Left lobe of liver (tissue), 2 donors: ENCODE measurements at regions not wholly inside any gene's neighbourhood (a gene's known extent, or its start where the extent isn't known, plus 50 kb on each side); places are given as distances from the start of the nearest gene placed in this dataset.

Experiments
- ATAC-seq: fragments of 200-7000 bp; cut with Tn5 transposase; one replicate; pipeline ENCODE4 v1.9.1; 2020; ENCODE audit warnings: mild to moderate bottlenecking, moderate library complexity
- DNase-seq: peaks from one replicate; pipeline ENCODE4 v3.0.0-alpha.2; 2020; ENCODE audit warnings: low spot score
- donor health status: DM: no; HTN: no; CAD: no; lungs with moderate emphysema.
- donor health status: DM: no; HTN: yes; CAD: no.

GRCh38 chr14:104499784-104500760 lies 79.5 kb upstream of the C14orf180 start:
- DNase-seq (no peak), ATAC-seq (no peak)

GRCh38 chr14:104502060-104502459 lies 77.5 kb upstream of the C14orf180 start:
- no peak for DNase-seq
- ATAC-seq = no peak

DNA sequence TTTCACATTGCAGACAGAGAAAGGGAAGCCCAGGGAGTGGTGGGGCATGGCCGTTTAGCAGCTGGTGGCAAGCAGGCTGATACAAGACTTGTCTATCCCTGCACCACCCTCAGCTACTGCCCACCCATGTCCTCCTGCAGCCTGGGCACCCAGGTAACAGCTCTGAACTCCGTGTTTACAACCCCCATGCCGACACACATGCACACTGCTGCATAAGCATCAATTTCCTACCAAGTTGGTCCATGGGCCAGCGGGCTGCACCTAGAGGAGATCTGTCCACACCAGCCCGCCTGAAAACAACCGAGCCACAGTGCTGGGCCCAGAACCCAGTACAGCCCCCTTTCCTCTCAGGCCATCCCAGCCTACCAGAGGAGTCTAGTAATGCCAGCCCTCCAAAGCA lies 75.9 kb upstream of the C14orf180 start:
- DNase-seq (no peak), ATAC-seq (no peak)

DNA sequence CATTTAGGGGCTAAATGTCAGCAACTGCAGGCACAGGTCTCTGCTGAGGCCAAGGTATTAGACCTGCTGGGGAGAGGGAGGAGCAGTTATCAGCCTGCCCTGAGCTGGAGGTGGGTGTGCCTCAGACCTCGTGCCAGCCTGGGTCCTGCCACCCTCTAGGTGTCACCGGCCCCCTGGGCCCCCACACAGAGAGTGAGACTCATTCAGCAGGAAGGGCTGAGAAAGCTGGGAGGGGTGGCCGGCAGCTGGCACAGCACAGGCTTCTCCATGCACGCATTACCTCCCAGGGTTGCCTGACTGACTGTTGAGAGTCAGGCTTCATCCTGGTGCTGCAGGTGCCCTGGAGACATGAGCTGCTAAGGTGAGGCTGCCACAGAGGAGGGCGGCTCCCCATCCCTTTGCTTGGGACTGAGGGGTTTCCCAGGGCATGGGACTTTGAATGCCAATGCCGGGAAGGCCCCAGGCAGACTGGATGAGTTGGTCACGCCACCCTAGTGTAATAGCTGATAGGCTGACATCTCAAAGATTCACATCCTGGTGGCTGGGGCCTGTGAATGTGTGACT lies 75.3 kb upstream of the C14orf180 start:
- DNase-seq (no peak), ATAC-seq (no peak)

GRCh38 chr14:104505085-104506074 lies 74.2 kb upstream of the C14orf180 start:
- DNase-seq = no peak
- no peak for ATAC-seq

DNA sequence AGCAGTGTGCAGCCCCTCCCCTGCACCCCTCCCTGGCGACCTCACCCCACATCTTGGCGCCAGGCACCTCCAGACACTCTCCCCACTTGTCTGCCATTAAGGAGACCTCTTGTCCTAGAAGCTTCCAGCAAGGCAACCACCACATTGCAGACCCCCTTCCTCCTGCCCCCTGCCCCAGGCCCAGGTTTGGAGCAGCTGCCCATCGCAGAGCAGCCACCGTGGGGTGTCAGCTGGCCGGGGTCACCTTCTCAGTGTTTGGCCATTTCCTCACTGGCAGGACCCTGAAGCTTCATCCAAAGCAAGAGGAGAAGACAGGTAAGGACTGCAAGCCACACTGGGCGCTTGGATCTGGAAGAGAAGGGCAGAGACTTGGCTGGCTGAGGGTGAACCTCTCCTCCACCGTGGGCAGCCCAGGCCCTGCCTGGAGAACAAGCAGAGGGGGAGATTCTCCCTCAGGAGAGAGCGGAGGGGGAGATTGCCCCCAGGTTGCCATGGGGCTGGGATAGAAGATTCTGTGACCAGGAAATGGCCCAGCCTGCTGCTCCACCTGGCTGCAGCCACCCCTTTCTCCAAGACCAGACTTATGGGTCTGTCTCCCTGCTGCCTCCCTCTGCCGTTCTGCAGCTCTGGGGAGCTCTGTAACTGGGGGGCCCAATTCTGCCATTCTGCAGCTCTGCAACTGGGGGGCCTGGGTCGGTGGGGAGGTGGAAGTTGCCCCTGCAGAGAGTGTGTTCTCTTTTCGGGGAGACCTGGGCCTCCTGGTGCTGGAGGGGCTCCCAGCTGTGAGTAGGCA lies 72.9 kb upstream of the C14orf180 start:
- DNase-seq (no peak), ATAC-seq (no peak)

- DNase-seq (no peak), ATAC-seq (no peak)
Measured at GRCh38 chr14:104507443-104507842, 72.1 kb upstream of the C14orf180 start.

DNA sequence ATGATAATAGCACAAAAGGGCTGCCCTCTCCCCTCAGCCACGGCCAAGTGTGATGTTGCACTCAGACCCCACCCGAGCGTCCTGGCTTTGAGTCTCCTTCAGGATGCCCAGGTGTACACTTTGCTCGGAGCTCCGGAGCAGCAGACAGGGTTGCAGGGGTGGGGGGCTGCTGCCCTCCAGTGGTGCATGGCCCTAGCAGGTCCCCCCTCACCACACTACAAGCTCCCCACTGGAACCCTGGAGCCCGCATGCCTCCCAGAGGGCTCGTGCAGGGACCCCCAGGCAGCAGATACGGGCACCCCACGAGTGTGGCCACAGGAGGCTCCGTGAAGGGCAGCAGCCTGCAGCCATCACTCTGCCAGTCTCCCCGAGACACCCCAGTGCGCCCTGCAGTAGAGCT lies 69.9 kb upstream of the C14orf180 start:
- no peak for DNase-seq
- no peak for ATAC-seq

- ATAC-seq (no peak), DNase-seq (no peak)
Measured at GRCh38 chr14:104510216-104510615, 69.3 kb upstream of the C14orf180 start.

DNA sequence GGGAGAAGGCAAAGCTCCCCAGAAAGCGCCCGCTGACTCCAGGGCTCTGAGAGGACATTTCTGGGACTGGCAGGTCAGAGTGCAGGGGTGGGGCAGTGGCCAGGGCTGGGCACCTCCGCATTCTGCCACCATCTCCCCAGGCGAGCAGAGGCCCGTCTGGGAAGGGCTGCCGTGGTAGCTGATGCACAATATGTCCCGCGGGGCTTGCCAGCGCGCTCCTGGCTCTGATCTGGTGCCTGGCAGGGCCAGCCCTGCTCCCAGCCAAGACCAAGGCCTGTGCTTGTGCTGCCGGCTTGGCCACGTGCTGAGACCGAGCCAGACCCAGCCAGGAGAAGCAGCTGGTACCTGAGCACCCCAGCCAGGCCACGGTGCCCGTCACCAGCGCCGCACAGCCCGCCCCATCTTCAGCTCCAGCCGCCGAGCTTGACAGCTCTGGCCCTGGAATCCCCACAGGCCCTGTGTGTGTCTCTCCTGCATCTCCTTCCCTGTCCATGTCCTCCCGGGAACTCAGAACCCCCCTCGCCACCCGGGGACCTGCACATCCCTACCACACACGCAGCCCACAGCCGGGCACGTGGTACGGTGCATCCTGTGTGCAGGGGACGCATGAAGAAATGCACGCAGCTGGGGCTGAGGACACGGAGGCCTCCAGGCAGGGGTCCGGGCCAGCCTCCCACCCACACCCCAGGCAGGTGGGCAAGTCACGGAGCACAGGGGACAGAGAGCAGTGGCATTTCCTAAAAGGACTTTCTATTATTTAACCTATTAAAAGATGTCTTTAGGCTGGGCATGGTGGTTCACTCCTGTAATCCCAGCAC lies 68.6 kb upstream of the C14orf180 start:
- ATAC-seq = no peak
- no peak for DNase-seq

GRCh38 chr14:104512061-104512460 lies 67.5 kb upstream of the C14orf180 start:
- DNase-seq = no peak
- ATAC-seq = no peak

GRCh38 chr14:104512771-104513640 lies 66.6 kb upstream of the C14orf180 start:
- ATAC-seq (no peak), DNase-seq (no peak)

DNA sequence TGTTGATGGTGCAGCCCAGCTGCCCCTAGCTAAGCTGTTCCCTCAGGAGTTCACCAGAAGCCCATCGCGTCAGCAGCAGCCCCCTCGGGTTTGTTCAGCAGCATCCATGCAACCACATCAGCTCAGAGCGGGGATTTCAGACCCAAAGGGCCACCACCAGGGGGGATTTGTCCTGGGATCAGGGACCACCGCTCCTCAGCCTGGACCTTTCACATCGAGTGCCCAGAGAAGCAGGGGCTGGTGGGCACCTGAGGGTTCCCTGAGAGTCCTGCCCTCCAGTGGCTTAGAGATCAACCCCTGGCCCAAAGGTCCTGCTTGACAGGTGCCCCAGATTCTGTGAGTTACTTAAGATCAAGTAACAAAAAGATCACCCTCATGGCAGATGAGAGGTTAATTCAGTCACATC lies 65.9 kb upstream of the C14orf180 start:
- DNase-seq = peak; percentile 18
- no peak for ATAC-seq

- DNase-seq = peak; percentile 39
- no peak for ATAC-seq
Measured at GRCh38 chr14:104514156-104514848, 65.3 kb upstream of the C14orf180 start.

GRCh38 chr14:104515059-104515810 lies 64.3 kb upstream of the C14orf180 start:
- no peak for ATAC-seq
- DNase-seq = peak; percentile 26

- ATAC-seq (no peak), DNase-seq (peak; percentile 34)
Measured at GRCh38 chr14:104515811-104516780, 63.5 kb upstream of the C14orf180 start.
